ENCODE measurements at regions not wholly inside any gene's neighbourhood (a gene's known extent, or its start where the extent isn't known, plus 50 kb on each side); places are given as distances from the start of the nearest gene placed in this dataset.

GRCh38 chr14:61184112-61184511, 97.0 kb downstream of the TMEM30B start:
- Mint-ChIP-seq H3K36me3 (ENCODE audit: insufficient read depth) (no peaks in the 10 kb centered on the region), H3K27ac (no peak overlapping the region), H3K4me3 (ENCODE audit: low read depth) (no peak overlapping the region), H3K9me3 (ENCODE audit: low read depth) (no peaks in the 10 kb centered on the region), H3K27me3 (peaks cover 9% of the 10 kb centered on the region), H3K4me1 (ENCODE audit: low read depth) (peaks cover 3% of the 10 kb centered on the region)
- DNase-seq (ENCODE audit: low spot score, unreplicated experiment) = no peak
- no peak for TF ChIP-seq CTCF (IDR thresholded peaks at IDR 0.05; ENCODE audit: unreplicated experiment)

- Mint-ChIP-seq H3K4me1 (ENCODE audit: low read depth) (peaks cover 5% of the 10 kb centered on the region), H3K9me3 (ENCODE audit: low read depth) (no peaks in the 10 kb centered on the region), H3K36me3 (ENCODE audit: insufficient read depth) (no peaks in the 10 kb centered on the region), H3K27ac (no peak overlapping the region), H3K4me3 (ENCODE audit: low read depth) (no peak overlapping the region), H3K27me3 (peaks cover 8% of the 10 kb centered on the region)
- no peak for TF ChIP-seq CTCF (IDR thresholded peaks at IDR 0.05; ENCODE audit: unreplicated experiment)
- DNase-seq (ENCODE audit: low spot score, unreplicated experiment) = no peak
Observed at GRCh38 chr14:61183196-61183885, 97.8 kb downstream of the TMEM30B start.

- peaks cover 8% of the 10 kb centered on the region for H3K4me1 Mint-ChIP-seq (ENCODE audit: low read depth)
- peaks cover 4% of the 10 kb centered on the region for H3K27me3 Mint-ChIP-seq
- H3K36me3 Mint-ChIP-seq (ENCODE audit: insufficient read depth) = no peaks in the 10 kb centered on the region
- no peak overlapping the region for H3K27ac Mint-ChIP-seq
- no peak for DNase-seq (ENCODE audit: low spot score, unreplicated experiment)
- H3K4me3 Mint-ChIP-seq (ENCODE audit: low read depth) = no peak overlapping the region
- TF ChIP-seq CTCF (IDR thresholded peaks at IDR 0.05; ENCODE audit: unreplicated experiment) = no peak
- H3K9me3 Mint-ChIP-seq (ENCODE audit: low read depth) = no peaks in the 10 kb centered on the region
Observed at GRCh38 chr14:61179796-61180398, 101.2 kb downstream of the TMEM30B start.

GRCh38 chr14:61179061-61179690, 102.0 kb downstream of the TMEM30B start:
- H3K27ac Mint-ChIP-seq = no peak overlapping the region
- DNase-seq (ENCODE audit: low spot score, unreplicated experiment) = no peak
- TF ChIP-seq CTCF (IDR thresholded peaks at IDR 0.05; ENCODE audit: unreplicated experiment) = no peak
- H3K4me3 Mint-ChIP-seq (ENCODE audit: low read depth) = no peak overlapping the region
- H3K36me3 Mint-ChIP-seq (ENCODE audit: insufficient read depth) = no peaks in the 10 kb centered on the region
- H3K9me3 Mint-ChIP-seq (ENCODE audit: low read depth) = no peaks in the 10 kb centered on the region
- peaks cover 8% of the 10 kb centered on the region for H3K4me1 Mint-ChIP-seq (ENCODE audit: low read depth)
- peaks cover 7% of the 10 kb centered on the region for H3K27me3 Mint-ChIP-seq

- no peak overlapping the region for H3K27ac Mint-ChIP-seq
- no peaks in the 10 kb centered on the region for H3K36me3 Mint-ChIP-seq (ENCODE audit: insufficient read depth)
- peaks cover 8% of the 10 kb centered on the region for H3K4me1 Mint-ChIP-seq (ENCODE audit: low read depth)
- H3K27me3 Mint-ChIP-seq = peaks cover 7% of the 10 kb centered on the region
- DNase-seq (ENCODE audit: low spot score, unreplicated experiment) = no peak
- no peaks in the 10 kb centered on the region for H3K9me3 Mint-ChIP-seq (ENCODE audit: low read depth)
- no peak for TF ChIP-seq CTCF (IDR thresholded peaks at IDR 0.05; ENCODE audit: unreplicated experiment)
- H3K4me3 Mint-ChIP-seq (ENCODE audit: low read depth) = no peak overlapping the region
Observed at GRCh38 chr14:61178226-61179060, 102.7 kb downstream of the TMEM30B start.

All from progenitor cell of endocrine pancreas (in vitro differentiated cells).